ENCODE measurements at regions not wholly inside any gene's neighbourhood (a gene's known extent, or its start where the extent isn't known, plus 50 kb on each side); places are given as distances from the start of the nearest gene placed in this dataset.
"Not testable (repeated sequence)": the region's sequence is repeated elsewhere in the genome, so short reads cannot be mapped to it uniquely, and the experiment has no call there.

DNA sequence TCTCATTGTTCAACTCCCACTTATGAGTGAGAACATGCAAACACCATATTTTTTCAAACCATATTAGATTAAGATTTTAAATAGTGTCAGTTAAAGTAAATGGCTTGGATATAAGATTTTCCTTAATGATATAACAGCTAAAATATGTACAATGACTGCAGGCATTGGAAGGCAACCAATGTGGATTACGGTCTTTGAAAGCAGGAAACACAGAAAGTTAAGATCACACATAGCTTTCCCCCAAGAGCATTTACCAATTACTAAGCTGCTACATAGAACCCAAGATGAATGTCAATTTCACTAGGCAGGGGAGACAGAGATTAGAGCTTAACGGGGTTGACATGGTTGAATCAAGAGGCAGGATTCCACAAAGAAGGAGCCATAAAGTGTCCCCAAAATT, 173.2 kb upstream of the TRPC4 start:
- DNase-seq (no peak), ATAC-seq (no peak)
- intact Hi-C loops (cut with DNase I, micrococcal nuclease), result no loop called here

DNA sequence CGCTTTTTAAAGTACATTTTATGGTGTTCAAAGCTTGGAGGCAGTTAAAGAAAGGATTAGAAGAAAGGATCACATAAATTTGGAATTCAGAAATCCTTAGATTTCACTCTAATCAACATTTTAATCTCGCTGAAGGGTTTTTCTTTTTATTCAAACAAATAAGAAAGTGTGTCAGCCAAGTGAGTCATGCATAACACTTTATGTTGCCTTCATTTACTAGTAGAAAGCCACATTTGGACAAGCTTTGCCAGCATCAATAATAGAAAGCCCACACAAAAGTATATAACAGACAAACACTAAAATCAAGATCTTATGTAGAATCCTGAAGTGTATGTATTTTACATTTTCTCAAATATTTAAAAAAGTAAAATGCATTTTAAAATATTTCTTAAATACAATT, 154.9 kb upstream of the TRPC4 start:
- DNase-seq, result no peak
- ATAC-seq, result no peak
- intact Hi-C loops (cut with DNase I, micrococcal nuclease), result no loop called here

DNA sequence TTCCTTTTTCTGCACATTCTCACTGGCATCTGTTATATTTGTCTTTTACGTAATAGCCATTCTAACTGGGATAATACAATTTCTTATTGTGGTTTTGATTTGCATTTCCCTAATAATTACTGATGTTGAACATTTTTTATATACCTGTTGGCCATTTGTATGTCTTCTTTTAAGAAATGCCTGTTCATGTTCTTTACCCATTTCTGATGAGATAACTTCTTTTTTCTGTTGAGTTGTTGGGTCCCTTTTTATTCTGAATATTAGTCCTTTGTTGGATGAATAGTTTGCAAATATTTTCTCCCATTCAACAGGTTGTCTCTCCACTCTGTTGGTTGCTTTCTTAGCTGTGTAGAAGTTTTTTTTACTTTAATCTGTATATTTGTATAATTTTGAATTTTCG, 147.7 kb upstream of the TRPC4 start:
- DNase-seq (no peak), ATAC-seq (no peak)

DNA sequence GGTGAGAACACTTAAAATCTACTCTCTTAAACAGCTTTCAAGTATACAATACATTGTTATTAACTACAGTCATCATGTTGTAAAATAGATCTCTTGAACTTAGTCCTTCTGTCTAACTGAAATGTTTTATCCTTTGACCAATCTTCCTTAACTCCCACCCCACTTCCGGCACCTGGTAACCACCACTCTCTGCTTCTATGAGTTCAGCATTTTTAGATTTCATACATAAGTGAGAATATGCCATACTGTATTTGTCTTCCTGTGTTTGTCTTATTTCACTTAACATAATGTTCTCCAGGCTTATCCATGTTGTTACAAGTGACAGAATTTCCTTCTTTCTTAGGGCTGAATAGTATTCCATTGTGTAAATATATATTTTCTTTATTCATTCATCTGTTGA, 144.1 kb upstream of the TRPC4 start:
- no peak for DNase-seq
- intact Hi-C loops (cut with DNase I, micrococcal nuclease), result no loop called here
- no peak for ATAC-seq

More for the DNA sequence above, 147.7 kb upstream of the TRPC4 start:
- intact Hi-C loops (cut with DNase I, micrococcal nuclease), result no loop called here

DNA sequence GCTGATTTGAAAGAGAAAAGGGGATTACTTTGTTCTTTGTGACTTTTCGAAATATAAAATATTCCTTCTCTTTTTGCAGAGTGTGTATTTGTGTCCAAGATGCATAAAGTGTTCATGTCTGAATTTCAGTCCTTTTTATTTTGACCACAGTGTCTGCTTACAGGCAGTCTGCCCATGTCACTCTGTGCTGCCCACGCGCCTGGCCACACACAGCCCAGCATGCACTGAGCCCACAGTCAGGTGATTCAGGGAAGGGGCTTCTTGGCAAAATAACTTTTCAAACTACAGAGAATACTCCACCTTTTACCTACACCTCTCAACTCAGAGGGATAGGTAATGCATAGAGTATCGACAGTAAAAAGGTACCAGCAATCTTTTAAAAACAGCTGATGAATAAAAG, 142.5 kb upstream of the TRPC4 start:
- ATAC-seq, result no peak
- DNase-seq, result no peak
- intact Hi-C loops (cut with DNase I, micrococcal nuclease), result no loop called here

DNA sequence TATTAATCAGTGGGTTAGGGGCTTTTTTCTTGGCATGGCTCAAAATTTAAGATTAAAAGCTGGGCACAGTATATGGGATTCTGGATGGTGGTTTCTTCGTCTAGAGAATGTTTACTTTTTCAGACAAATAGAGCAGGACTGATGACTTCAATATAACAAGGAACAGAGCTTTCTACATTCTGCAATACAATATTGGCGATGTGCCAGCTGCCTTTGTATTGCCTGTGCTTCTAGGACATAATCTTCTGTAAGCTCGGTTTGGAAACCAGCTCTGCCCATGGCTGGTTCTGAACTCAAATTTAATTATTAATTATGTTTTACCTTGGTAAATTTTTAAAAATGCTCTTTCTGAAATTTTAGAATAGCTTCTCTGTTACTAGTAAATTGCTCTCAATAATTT, 139.1 kb upstream of the TRPC4 start:
- peak; percentile 44 for ATAC-seq
- intact Hi-C loops (cut with DNase I, micrococcal nuclease), result no loop called here
- peak in 1 of 2 donors; percentile 37 for DNase-seq

DNA sequence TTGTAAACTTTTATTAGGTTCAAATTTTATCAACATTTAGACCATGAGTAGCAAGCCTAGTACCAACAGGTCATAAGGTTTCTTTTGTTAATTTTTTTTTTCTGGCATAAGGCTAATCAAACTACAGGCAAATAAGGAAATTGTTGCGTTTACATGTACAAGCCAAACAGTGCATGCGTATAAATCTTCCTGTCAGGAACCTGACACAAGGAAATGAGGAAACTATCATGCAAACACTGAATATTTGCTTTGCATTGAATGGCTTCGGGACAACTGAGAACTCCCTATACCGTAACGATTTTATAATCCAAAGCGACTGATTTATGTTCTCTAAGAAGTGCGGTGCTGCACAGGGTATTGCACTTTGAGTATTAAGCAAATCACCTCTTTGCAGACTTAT, 133.0 kb upstream of the TRPC4 start:
- DNase-seq (no peak), ATAC-seq (peak; percentile 99)
- intact Hi-C loops (cut with DNase I, micrococcal nuclease), result no loop called here

DNA sequence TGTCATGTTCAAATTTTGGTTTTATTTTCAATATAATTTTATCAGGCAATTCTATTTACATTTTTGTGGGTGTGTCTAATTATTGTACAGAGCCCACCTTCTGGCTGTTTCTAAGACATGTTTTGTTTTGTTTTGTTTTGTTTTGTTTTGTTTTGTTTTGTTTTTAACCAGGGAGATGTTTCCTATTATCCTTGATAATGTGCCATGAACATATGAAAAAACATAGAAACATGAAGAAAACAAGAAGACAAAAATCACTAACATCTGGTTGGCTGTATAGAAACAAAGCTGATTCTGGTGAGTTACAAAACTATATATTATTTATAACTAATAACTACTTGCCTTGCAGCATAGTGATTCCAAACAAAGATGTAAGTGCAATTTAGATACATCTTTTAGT, 128.1 kb upstream of the TRPC4 start:
- DNase-seq (no peak), ATAC-seq (no peak)
- intact Hi-C loops (cut with DNase I, micrococcal nuclease), result no loop called here

DNA sequence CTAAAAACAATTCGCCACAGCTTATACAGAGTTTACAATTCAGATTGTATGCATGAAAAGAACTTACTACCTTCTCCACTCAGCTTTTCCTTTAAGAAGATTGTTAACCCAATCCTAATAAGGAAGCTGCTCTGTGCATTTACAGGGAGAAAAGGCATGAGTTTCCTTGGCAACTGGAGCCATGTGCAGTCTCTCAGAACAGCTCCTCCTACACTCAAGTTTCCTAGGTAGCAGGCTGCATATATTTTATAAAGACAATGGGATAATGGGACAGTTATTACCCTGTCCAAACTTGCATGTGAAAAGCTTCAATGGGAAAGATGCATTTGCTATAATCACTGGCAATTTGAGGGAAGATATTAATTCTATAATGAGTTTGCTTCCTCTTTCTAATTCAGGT, 125.5 kb upstream of the TRPC4 start:
- DNase-seq (no peak), ATAC-seq (peak; percentile 42)
- intact Hi-C loops (cut with DNase I, micrococcal nuclease), result no loop called here

DNA sequence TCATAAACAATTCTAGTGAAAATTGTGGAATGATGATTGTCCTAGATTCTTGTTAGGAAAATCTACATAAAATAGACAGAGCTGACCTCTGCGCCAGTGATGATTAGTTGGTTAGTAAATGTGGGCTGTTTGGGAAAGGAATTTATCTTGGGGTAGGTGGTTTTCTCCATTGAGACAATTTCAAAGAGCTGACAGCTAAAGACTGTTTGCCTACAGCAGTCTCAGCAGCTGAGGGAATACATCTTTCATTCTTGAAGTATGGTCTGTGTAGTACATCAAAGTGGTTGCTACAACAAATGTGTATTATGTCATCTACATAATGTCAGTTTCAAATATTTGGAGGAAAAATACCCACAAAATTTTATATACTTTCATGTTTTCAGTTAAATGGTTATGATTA, 117.2 kb upstream of the TRPC4 start:
- ATAC-seq, result no peak
- no peak for DNase-seq

DNA sequence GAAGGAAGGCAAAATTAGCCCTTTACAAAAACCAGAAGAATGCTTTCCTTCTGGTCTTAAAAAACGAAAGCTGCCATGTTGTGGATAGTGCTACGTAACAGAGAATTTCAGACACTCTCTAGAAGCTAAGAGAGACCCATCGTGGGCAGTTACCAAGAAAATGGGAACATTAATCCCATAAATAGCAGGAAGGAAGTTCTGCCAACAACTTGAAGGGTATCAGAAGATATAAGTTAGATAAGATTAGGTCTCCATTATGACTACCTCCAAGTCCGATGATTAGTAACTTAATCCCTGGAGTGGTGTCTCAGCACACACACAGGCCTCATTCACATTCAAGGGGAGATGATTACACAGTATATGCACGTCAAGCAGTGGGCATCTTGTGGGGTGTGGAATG, 115.7 kb upstream of the TRPC4 start:
- ATAC-seq (no peak), DNase-seq (no peak)
- intact Hi-C loops (cut with DNase I, micrococcal nuclease), result no loop called here

More for the DNA sequence above, 117.2 kb upstream of the TRPC4 start:
- intact Hi-C loops (cut with DNase I, micrococcal nuclease), result no loop called here

DNA sequence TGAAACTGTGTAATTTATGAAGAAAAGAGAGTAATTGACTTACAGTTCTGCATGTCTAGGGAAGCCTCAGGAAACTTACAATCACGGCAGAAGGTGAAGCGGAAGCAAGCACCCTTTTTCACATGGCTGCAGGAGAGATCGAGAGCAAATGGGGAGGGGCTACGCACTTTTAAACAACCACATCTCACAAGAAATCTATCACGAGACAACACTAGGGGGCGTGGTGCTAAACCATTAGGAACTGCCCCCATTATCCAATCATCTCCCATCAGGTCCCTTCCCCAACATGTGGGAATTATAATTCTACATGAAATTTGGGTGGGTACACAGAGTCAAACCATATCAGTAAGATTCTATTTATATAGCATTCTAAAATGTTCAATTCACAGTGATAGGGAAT, 114.8 kb upstream of the TRPC4 start:
- DNase-seq, result no peak
- intact Hi-C loops (cut with DNase I, micrococcal nuclease), result no loop called here
- ATAC-seq, result no peak

DNA sequence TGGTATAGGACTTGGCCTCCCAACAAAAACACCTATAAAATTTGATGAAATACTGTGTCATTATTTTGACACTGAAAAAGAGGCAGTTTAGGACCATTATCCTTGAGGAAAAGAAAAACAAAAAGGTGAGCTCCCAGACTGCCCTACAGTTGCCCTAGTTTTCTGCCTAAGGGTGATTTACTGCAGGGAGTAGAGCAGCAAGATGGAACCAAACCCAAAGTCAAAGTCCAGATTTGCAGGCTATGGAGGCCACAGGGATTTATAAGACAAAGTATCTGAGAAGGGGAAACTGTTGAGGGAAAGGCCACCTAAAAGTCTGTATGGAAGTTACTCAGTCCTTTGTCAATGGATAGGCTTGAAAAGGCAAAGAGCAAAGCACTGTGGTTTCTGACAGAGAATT, 112.4 kb upstream of the TRPC4 start:
- peak; percentile 86 for ATAC-seq
- no peak for DNase-seq
- intact Hi-C loops (cut with DNase I, micrococcal nuclease), result no loop called here

DNA sequence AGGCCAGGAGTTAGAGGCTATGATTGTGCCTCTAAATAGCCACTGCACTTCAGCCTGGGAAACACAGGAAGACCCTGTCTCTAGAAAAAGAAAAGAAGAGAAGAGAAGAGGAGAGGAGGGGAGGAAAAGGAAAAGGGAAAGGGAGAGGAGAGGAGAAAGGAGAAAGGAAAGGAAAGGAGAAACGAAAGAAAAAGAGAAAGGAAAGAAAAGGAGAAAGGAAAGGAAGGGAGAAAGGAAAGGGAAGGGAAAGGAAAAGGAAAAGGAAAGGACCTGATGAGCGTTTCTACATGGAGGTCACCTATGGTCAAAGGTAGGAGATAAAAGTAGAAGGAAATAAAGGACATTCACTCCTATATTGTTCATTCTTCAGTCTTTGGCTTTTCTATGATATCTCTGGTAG, 109.1 kb upstream of the TRPC4 start:
- DNase-seq (no peak), ATAC-seq (no peak)
- intact Hi-C loops (cut with DNase I, micrococcal nuclease), result no loop called here

DNA sequence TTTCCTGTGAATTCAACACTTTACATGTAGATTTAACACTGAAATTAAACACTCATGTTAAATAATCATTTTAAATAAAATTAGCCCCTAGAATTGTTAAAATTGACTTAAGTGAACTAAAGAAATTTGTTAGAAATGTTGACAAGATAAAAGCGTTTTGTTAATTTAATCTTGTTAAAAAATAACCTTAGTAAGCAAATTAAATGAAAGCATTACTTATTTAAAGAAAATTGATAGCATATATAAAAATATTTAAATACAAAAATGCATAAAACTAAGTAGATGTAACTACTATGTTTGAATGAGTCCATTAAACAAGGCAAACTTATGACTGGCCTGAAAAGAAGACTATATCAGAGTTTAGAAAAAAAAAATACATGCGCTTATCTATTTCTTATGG, 99.0 kb upstream of the TRPC4 start:
- DNase-seq, result no peak
- intact Hi-C loops (cut with DNase I, micrococcal nuclease), result no loop called here
- ATAC-seq, result no peak

DNA sequence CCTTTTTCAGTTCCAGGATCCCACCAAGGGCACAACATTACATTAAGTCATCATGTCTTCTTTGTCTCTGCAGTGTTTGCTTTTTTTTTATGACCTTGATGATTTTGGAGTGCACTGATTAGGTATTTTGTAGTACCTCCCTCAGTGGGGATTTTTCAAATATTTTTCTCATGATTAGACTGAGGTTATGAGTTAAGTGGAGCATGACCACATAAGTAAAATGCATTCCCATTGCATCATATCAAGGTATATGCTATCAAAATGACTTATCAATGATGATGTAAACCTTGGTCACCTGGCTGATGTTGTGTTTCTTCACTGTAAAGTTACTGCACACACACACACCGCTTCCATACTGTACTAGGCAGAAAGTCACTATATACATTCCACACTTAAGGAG, 96.7 kb upstream of the TRPC4 start:
- DNase-seq (no peak), ATAC-seq (no peak)
- intact Hi-C loops (cut with DNase I, micrococcal nuclease), result no loop called here

DNA sequence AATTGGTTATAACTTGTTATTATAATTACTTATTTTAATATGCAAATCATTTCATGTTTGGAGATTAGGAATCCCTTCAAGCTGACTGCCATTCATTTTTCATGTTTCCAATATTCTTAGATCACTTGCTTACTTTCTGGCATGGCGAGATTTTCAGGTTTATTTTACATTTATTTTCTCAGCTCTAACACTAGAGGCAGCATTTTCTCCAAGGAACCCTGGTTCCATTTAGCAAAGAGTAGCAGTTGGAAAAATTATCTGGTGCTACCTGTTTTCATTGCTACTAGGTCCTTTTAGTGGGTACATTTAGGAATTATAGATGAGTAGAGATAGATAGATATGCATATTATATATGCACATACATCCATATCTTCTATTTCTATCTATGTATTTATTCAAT, 90.9 kb upstream of the TRPC4 start:
- no peak for ATAC-seq
- intact Hi-C loops (cut with DNase I, micrococcal nuclease), result no loop called here
- no peak for DNase-seq

DNA sequence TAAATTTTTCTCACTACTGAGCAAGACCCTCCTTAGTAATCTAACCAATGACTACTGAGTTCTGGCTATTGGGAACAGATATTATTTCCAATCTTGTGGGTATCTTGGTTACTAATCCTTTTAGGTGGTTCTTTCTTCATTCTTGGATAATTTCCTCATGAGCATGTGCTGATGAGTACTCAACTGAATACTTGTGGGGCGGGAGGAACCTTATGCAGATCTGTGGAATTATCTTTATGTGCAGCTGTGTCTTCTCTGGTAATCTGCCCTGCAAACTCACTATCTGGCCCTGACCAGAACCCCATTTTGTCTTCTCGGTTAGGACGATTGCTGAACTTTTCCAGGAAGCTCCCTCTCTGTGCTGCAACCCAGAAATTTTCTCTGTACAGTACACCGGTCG, 89.7 kb upstream of the TRPC4 start:
- intact Hi-C loops (cut with DNase I, micrococcal nuclease), result no loop called here
- ATAC-seq (no peak), DNase-seq (no peak)

DNA sequence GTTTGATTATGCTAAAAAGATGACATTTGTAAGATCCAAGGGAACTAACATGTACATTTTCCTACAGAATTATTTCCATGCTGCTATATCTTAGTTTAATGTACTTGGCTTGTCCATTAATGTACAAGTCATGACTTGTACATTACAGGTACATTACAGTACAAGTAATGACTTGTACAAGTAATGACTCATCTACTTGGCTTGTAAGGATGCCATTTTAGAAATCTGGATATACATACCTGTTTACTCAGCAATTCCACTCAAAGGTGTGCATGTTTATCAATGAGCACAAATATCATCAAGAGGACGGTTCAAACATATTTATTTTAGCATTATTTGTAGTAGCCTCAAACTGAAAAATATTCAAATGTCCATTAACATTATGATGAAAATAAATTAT, 87.0 kb upstream of the TRPC4 start:
- intact Hi-C loops (cut with DNase I, micrococcal nuclease), result no loop called here
- DNase-seq (no peak), ATAC-seq (no peak)

DNA sequence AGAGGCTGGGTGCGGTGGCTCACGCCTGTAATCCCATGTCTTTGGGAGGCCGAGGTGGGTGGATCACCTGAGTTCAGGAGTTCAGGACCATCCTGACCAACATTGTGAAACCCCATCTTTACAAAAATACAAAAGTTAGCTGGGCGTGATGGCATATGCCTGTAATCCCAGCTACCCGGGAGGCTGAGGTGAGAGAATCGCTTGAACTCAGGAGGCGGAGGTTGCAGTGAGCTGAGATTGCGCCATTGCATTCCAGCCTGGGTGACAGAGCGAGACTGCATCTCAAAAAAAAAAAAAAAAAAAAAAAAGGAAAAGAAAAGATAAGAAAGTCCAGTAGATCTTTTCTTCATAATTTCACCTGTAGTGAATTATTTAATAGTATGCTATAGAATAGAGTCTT, 85.0 kb upstream of the TRPC4 start:
- intact Hi-C loops (cut with DNase I, micrococcal nuclease); DNase-seq; ATAC-seq: not testable (repeated sequence)

DNA sequence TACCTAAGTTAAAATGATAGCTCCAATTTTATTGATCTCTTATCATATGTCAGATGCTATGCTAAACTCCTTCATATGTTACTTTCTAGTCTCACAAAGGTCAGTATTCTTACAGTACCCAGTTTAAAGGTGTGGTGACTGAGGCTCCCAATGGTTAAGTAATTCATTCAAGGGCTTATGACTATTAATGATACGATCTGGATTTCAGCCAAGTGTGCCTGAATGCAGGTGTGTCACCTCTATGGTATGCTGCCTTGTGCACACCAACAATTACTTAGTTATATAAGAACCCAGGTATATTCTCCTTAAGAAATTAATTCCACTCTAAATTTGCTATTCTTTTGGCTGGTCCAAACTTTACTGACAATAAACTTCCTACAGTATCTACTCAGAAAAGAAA, 84.6 kb upstream of the TRPC4 start:
- ATAC-seq, result no peak
- intact Hi-C loops (cut with DNase I, micrococcal nuclease), result no loop called here
- no peak for DNase-seq

DNA sequence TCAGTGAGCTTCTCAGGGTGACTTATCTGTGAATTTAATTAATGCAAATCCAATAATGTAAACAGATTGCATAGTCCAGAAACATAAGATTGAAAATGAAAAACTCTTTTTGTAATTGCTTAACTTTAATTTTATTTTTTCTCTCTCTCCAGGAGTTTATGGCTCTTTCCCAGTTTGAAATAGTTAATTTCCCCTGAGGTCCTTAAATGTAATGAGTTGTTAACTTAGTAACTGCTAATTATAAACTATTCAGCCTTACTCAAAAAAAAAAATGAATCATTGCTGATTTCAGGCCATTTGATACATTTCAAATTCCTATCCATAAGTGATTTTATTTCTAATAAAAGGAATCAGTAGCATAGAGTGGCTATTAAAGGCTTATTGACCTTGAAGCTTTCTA, 84.1 kb upstream of the TRPC4 start:
- intact Hi-C loops (cut with DNase I, micrococcal nuclease), result no loop called here
- ATAC-seq (no peak), DNase-seq (no peak)
